HG02970 (cell line): ENCODE measurements at regions not wholly inside any gene's neighbourhood (a gene's known extent, or its start where the extent isn't known, plus 50 kb on each side); places are given as distances from the start of the nearest gene placed in this dataset.
"Not testable (repeated sequence)": the region's sequence is repeated elsewhere in the genome, so short reads cannot be mapped to it uniquely, and the experiment has no call there.

Experiments used
- ATAC-seq: cut with Tn5 transposase; IDR thresholded peaks from one replicate; pipeline ENCODE4 v1.9.1; 2021; ENCODE audit warnings: mild to moderate bottlenecking, moderate library complexity, moderate number of reproducible peaks; ENCODE audit not compliant: unreplicated experiment, low FRiP score

DNA sequence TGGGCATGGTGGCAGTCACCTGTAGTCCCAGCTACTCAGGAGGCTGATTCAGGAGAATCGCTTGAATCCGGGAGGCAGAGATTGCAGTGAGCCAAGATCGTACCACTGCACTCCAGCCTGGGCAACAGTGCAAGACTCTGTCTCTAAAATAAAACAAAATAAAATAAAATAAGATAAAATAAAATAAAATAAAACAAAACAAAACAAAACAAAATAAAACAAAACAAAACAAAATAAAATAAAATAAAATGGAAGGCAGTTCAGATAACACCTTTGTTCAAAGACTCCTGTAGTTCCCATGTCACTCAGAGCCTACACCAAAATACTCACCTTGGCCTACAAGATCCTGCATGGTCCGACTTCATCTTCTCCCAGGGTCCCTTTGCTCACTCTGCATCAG lies 61.3 kb downstream of the SYF2 start:
- ATAC-seq: not testable (repeated sequence)

- no peak for ATAC-seq
These were observed 61.9 kb downstream of the SYF2 start for GRCh38 chr1:25170439-25170838.

DNA sequence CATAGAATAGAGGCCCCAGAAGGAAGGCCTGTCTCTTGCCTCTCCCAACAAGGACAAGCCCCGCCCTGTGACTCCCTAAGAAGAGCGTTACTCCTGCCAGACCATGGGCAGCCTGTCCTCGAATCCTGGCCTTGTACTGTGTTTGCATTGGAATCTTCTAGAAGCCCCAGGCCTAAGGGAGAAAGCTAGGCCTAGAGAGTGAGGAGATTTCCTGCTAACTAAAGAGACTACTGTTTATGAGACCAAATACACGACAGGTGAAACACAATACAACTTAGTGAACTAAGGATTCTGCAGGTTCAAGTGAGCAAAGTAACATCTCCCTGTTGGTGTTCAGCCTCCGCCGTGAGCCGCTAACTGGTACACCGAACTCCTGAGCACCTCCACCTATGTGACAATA lies 62.7 kb downstream of the SYF2 start:
- ATAC-seq: no peak

DNA sequence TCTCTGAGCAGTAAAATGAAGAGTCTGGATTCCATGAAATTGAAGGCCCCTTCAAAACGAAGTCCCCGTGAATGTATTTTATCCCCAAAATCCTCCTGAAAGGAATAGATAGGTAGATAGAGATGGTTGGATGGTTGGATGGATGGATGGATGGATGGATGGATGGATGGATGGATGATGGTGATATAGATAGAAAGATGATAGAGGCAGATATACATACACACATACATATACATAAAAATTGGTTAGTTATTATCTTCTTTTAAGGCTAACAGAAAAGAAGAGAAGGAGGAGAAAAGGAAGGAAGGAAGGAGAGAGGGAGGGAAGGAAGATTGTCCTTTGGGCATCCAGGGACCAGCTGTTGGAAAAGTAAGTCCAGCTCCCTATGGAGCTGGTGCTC lies 63.1 kb downstream of the SYF2 start:
- no peak for ATAC-seq

DNA sequence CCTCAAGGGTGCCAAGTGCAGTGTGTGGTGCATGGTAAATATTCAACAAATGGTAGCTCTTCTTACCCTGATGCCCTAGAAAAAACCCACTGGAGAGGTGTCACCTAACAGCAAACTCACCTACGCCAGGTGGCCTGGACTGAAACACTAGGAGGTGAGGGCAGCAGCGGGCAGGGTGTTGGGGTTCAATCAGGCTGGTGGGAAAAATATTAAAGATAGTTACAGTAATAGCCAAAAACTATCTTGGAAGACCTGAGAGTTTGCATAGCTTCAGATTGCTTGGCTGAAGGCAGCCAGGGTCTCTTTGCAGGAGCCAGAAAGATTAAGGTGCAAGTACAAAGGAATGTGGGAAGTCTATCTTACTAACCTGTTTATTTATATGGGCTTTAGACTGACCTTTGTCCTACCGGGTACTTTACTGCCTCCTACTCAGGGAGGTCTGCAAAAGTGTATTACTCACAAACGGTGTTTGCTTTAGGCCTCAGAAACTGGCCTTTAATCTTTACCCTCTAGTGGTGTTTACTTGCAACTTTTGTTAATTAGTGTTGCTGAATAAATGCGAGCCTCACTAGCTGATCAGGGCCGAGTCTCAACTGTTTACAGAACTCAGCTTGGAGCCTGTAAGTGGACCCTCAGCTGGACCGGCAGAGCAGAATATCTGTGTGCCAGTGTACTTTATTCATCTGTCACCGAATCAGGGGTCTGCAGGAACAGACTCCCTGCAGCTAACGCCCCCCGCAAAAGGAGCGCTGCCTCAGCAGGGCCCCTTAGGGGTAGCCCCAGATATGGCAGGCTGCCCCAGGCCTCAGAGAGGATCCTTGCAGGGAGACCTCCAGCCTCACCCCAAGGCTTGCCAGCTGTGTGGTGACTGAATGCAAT lies 63.9 kb downstream of the SYF2 start:
- no peak for ATAC-seq

DNA sequence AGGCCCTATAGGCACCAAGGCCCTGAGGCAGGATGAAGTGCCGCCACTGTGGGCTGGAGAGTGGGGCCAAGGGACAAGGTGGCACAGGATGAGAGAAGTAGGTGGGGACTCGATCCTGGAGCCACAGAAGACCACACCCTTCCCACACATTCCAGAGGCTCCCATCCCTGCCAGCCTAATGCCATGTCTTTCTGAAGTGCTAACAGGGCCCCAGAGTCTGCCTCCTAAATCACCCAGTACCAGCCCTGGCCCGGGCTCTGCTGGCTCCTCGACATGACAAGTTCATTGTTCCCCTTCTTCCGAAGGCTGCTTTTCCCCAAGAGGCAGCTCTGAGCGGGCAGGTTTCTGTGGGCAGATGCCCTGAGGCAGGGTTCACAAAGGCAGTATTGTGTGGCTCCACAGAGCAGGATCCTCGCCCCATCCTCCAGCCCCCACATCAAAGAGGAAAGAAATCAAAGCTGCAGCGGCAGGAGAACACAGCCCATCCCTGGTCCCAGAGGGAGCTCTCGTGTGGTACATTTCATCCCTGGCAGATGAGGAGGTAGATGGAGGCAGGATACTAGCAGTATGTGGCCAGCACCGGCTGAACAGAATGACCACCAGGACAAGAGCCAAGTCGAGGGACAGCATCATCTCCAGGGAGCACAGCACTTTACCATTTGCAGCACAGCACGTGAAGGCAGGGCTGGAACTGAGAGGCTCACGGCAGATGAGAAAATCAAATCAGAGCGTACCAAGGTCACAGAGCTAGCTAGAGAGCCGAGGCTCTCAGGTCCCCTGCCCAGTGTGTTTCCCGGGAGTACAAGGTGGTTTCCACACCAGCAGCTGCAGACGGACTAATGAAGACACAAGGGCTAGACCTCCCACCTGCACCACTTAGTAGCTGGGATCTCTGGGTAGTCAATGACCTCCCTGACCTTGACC lies 64.8 kb downstream of the SYF2 start:
- no peak for ATAC-seq

- ATAC-seq: no peak
These were observed 65.5 kb downstream of the SYF2 start for GRCh38 chr1:25166847-25167246.

- no peak for ATAC-seq
These were observed 68.3 kb downstream of the SYF2 start for GRCh38 chr1:25163986-25164385.

GRCh38 chr1:25161981-25162380 lies 70.3 kb downstream of the SYF2 start:
- ATAC-seq: no peak

DNA sequence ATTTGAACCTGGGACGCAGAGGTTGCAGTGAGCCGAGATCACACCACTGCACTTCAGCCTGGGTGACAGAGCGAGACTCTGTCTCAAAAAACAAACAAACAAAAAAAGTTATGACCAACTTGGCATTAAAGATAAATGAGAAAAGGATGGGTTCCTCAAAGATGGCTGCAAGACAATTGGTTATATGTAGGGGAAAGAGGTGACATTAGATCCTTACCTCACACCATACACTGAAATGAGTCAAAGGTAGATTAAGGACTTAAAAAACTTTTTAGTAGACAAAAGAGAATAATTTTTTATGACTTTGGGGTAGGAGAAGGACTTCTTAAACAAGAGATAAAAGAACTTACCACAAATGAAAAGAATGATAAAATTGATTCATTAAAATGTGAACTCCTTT lies 74.5 kb downstream of the SYF2 start:
- ATAC-seq: no peak

DNA sequence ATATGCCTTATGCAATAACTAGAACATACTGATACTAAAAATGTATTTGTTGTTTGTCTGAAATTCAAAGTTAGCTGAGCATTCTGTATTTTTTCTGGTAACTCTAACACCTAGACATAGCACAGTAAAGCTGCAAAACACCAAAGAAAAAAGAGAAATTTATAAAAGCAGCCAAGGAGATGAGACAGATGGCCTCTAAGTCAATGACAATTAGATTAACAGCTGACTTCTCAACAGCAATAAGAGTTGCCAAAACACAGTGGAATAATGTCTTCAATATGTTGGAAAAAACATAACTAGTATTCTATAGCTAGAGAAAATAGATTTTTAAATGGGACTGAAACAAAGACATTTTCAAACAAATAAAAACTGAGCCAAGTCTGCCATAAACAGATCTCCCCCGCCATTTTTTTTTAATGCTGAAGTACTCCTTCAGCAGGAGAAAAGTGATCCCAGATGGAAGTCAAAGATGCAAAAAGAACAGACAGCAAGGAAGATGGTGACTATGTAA lies 81.3 kb downstream of the SYF2 start:
- ATAC-seq: no peak

- no peak for ATAC-seq
These were observed 83.5 kb downstream of the SYF2 start for GRCh38 chr1:25148673-25149300.

- no peak for ATAC-seq
These were observed 85.8 kb downstream of the SYF2 start for GRCh38 chr1:25146451-25146855.

- ATAC-seq: no peak
These were observed 86.4 kb downstream of the SYF2 start for GRCh38 chr1:25145775-25146393.

DNA sequence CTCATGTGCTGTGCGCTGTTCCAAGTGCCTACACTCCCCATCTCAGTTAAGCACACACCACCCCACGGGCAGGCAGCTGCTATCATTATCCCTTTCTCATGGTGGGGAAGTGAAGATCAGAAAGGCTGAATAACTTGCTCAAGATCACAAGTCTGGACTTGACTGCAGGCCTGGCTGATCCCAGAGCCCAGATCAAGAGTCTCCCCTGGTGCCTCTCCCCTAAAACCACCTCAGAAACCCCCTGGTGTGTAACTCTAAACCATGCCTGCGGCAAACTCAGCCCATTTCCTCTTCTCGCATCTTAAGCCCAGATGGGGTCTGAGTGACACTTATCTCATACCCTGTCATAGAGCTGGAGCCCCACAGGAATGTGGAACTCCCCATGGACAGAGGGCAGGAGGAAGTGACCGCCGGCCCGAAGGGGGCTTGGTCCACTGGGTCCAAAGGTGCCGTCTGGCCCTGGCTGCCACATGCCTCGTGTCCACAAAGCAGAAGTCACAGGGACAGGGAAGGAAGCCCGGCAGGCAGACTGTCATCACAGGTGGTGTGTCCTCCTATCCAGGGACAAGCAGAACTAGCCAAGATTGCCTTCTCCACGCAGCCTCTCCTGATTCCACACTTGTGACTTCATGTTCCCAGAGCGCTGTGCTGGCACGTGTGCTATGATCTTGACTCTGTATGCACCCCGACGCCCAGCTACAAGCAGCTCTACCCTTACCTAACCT lies 92.1 kb downstream of the SYF2 start:
- ATAC-seq: peak; percentile 71

GRCh38 chr1:25137521-25138395 lies 94.5 kb downstream of the SYF2 start:
- no peak for ATAC-seq

GRCh38 chr1:25137106-25137505 lies 95.2 kb downstream of the SYF2 start:
- ATAC-seq: no peak

DNA sequence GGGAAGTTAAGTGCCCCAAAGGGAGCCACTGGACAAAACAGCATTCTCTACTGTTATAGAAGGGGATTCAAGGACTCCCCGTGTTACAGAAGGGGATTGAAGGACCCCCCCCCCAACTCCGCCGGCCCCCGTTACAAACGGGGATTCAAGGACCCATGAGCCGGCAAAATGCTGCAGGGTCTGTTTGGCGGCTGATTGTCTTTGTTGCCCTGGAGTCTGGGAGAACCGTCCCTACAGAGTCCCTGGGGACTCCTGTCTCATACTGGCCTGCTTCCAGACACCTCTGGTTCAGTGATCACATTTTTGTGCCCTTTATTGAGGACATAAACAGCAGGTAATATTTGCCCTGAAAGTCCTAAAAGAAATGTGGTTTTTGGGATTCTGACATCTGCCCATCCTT lies 96.4 kb downstream of the SYF2 start:
- no peak for ATAC-seq
